ENCODE measurements at regions not wholly inside any gene's neighbourhood (a gene's known extent, or its start where the extent isn't known, plus 50 kb on each side); places are given as distances from the start of the nearest gene placed in this dataset.

DNA sequence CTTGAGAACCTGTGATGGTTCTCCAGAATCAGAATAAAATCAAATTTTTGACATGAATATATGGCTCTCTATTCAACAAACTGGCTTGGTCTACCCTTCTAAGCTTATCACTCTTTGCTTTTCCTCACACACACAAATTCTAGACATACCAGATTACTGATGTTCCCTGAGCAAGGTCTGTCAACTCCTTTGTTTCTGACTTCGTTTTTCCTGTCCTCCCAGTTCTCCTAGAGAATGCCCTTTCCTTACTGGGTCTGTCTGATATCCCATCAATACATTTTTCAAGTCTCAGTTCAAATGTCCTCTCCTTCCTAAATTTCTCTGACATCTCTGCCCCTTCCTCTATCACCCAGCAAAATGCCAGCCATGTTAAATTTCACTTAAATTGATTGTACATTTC is 202.1 kb upstream of the IGFBP7 start:
- TF ChIP-seq TCF4 (CRISPR knock-in tag; IDR thresholded peaks at IDR 0.05; ENCODE audit: borderline replicate concordance) (no peak), RARB (CRISPR knock-in tag; IDR thresholded peaks at IDR 0.05) (no peak), ZNF8 (CRISPR knock-in tag; IDR thresholded peaks at IDR 0.05) (no peak), ESRRG (CRISPR knock-in tag; IDR thresholded peaks at IDR 0.05) (no peak), ZNF565 (CRISPR knock-in tag; conservative IDR thresholded peaks at IDR 0.05; ENCODE audit: low read depth) (no peak), CSDC2 (CRISPR knock-in tag; IDR thresholded peaks at IDR 0.05) (no peak), ZC3H10 (CRISPR knock-in tag; IDR thresholded peaks at IDR 0.05) (no peak), ISL1 (CRISPR knock-in tag; IDR thresholded peaks at IDR 0.05) (no peak), ZFP30 (CRISPR knock-in tag; IDR thresholded peaks at IDR 0.05) (no peak), PATZ1 (CRISPR knock-in tag; IDR thresholded peaks at IDR 0.05; ENCODE audit: borderline replicate concordance) (no peak), SNAI2 (CRISPR knock-in tag; IDR thresholded peaks at IDR 0.05) (no peak), ARNTL (CRISPR knock-in tag; IDR thresholded peaks at IDR 0.05; ENCODE audit: borderline replicate concordance, low read depth) (no peak), POU6F1 (CRISPR knock-in tag; IDR thresholded peaks at IDR 0.05; ENCODE audit: borderline replicate concordance, low read depth) (no peak), TOX (CRISPR knock-in tag; IDR thresholded peaks at IDR 0.05; ENCODE audit: borderline replicate concordance) (no peak), GLIS3 (CRISPR knock-in tag; IDR thresholded peaks at IDR 0.05) (no peak), PPARA (CRISPR knock-in tag; IDR thresholded peaks at IDR 0.05; ENCODE audit: borderline replicate concordance) (no peak), OSR1 (CRISPR knock-in tag; IDR thresholded peaks at IDR 0.05) (no peak)
- TF ChIP-seq, protein P1, sequence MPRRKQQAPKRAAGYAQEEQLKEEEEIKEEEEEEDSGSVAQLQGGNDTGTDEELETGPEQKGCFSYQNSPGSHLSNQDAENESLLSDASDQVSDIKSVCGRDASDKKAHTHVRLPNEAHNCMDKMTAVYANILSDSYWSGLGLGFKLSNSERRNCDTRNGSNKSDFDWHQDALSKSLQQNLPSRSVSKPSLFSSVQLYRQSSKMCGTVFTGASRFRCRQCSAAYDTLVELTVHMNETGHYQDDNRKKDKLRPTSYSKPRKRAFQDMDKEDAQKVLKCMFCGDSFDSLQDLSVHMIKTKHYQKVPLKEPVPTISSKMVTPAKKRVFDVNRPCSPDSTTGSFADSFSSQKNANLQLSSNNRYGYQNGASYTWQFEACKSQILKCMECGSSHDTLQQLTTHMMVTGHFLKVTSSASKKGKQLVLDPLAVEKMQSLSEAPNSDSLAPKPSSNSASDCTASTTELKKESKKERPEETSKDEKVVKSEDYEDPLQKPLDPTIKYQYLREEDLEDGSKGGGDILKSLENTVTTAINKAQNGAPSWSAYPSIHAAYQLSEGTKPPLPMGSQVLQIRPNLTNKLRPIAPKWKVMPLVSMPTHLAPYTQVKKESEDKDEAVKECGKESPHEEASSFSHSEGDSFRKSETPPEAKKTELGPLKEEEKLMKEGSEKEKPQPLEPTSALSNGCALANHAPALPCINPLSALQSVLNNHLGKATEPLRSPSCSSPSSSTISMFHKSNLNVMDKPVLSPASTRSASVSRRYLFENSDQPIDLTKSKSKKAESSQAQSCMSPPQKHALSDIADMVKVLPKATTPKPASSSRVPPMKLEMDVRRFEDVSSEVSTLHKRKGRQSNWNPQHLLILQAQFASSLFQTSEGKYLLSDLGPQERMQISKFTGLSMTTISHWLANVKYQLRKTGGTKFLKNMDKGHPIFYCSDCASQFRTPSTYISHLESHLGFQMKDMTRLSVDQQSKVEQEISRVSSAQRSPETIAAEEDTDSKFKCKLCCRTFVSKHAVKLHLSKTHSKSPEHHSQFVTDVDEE (CRISPR knock-in tag; IDR thresholded peaks at IDR 0.05) = no peak
- TF ChIP-seq, protein P2, sequence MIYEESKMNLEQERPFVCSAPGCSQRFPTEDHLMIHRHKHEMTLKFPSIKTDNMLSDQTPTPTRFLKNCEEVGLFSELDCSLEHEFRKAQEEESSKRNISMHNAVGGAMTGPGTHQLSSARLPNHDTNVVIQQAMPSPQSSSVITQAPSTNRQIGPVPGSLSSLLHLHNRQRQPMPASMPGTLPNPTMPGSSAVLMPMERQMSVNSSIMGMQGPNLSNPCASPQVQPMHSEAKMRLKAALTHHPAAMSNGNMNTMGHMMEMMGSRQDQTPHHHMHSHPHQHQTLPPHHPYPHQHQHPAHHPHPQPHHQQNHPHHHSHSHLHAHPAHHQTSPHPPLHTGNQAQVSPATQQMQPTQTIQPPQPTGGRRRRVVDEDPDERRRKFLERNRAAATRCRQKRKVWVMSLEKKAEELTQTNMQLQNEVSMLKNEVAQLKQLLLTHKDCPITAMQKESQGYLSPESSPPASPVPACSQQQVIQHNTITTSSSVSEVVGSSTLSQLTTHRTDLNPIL (CRISPR knock-in tag; IDR thresholded peaks at IDR 0.05; ENCODE audit: low read depth) = no peak
- ATAC-seq = no peak

GRCh38 chr4:57309658-57310057 is 199.5 kb upstream of the IGFBP7 start:
- TF ChIP-seq CSDC2 (CRISPR knock-in tag; IDR thresholded peaks at IDR 0.05) (no peak), ISL1 (CRISPR knock-in tag; IDR thresholded peaks at IDR 0.05) (no peak), POU6F1 (CRISPR knock-in tag; IDR thresholded peaks at IDR 0.05; ENCODE audit: borderline replicate concordance, low read depth) (no peak), ZFP30 (CRISPR knock-in tag; IDR thresholded peaks at IDR 0.05) (no peak), TOX (CRISPR knock-in tag; IDR thresholded peaks at IDR 0.05; ENCODE audit: borderline replicate concordance) (no peak), ZNF70 (CRISPR knock-in tag; IDR thresholded peaks at IDR 0.05) (no peak), SNAI2 (CRISPR knock-in tag; IDR thresholded peaks at IDR 0.05) (no peak), ARNTL (CRISPR knock-in tag; IDR thresholded peaks at IDR 0.05; ENCODE audit: borderline replicate concordance, low read depth) (no peak), ZNF8 (CRISPR knock-in tag; IDR thresholded peaks at IDR 0.05) (no peak), TCF4 (CRISPR knock-in tag; IDR thresholded peaks at IDR 0.05; ENCODE audit: borderline replicate concordance) (no peak)
- TF ChIP-seq, protein P2 (CRISPR knock-in tag; IDR thresholded peaks at IDR 0.05; ENCODE audit: low read depth) = no peak
- TF ChIP-seq, protein P1 (CRISPR knock-in tag; IDR thresholded peaks at IDR 0.05) = no peak

More at GRCh38 chr4:57309658-57310057, 199.5 kb upstream of the IGFBP7 start:
- ATAC-seq = no peak

Data from SK-N-SH treated with all-trans-retinoic acid at 6 μM for 48 hours (cell line).